ACC112 (cell line): ENCODE measurements at regions not wholly inside any gene's neighbourhood (a gene's known extent, or its start where the extent isn't known, plus 50 kb on each side); places are given as distances from the start of the nearest gene placed in this dataset.
"Not testable (repeated sequence)": the region's sequence is repeated elsewhere in the genome, so short reads cannot be mapped to it uniquely, and the experiment has no call there.

Experiments used
- H2AFZ ChIP-seq: fragments of 200-600 bp; sonication (generic); one replicate; pipeline ENCODE4 v1.6.0; 2017; ENCODE audit warnings: antibody characterized with exemption, low read length; ENCODE audit not compliant: unreplicated experiment
- H3K27ac ChIP-seq: fragments of 200-600 bp; sonication (generic); 2 replicates; pipeline ENCODE4 v1.5.1; 2014; ENCODE audit warnings: low read depth, mild to moderate bottlenecking, antibody characterized with exemption, low read length, moderate library complexity
- H3K27me3 ChIP-seq: fragments of 200-600 bp; sonication (generic); 2 replicates; pipeline ENCODE4 v1.6.1; 2014; ENCODE audit warnings: mild to moderate bottlenecking, antibody characterized with exemption, low read length, moderate library complexity, mixed read lengths; ENCODE audit not compliant: insufficient read depth
- H3K36me3 ChIP-seq: fragments of 200-600 bp; sonication (generic); 2 replicates; pipeline ENCODE4 v1.6.1; 2016; ENCODE audit warnings: mild to moderate bottlenecking, antibody characterized with exemption, low read length, moderate library complexity, mixed read lengths; ENCODE audit not compliant: insufficient read depth
- H3K4me1 ChIP-seq: fragments of 200-600 bp; sonication (generic); one replicate; pipeline ENCODE4 v1.6.1; 2016; ENCODE audit warnings: low read length, mixed read lengths; ENCODE audit not compliant: insufficient read depth, unreplicated experiment, control insufficient read depth
- H3K4me3 ChIP-seq: fragments of 200-600 bp; sonication (generic); 2 replicates; pipeline ENCODE4 v1.5.1; 2014; ENCODE audit warnings: mild to moderate bottlenecking, low read depth, low read length
- H3K79me2 ChIP-seq: fragments of 200-600 bp; sonication (generic); one replicate; pipeline ENCODE4 v1.6.0; 2016; ENCODE audit warnings: low read length; ENCODE audit not compliant: control insufficient read depth, unreplicated experiment, insufficient read depth

GRCh38 chr18:59801576-59801975, 98.2 kb upstream of the PMAIP1 start:
- Histone ChIP-seq H3K27me3 (no peaks in the 10 kb centered on the region), H3K79me2 (no peaks in the 10 kb centered on the region), H3K4me1 (no peaks in the 10 kb centered on the region), H3K27ac (no peak overlapping the region), H3K4me3 (no peak overlapping the region), H3K36me3 (no peaks in the 10 kb centered on the region), H2AFZ (no peak overlapping the region)

- Histone ChIP-seq H3K27ac (no peak overlapping the region), H3K36me3 (no peaks in the 10 kb centered on the region), H3K4me3 (no peak overlapping the region), H3K4me1 (no peaks in the 10 kb centered on the region), H2AFZ (no peak overlapping the region), H3K27me3 (no peaks in the 10 kb centered on the region), H3K79me2 (no peaks in the 10 kb centered on the region)
Measured at GRCh38 chr18:59800897-59801296, 98.9 kb upstream of the PMAIP1 start.

- H3K79me2 ChIP-seq, result no peaks in the 10 kb centered on the region
- no peaks in the 10 kb centered on the region for H3K27me3 ChIP-seq
- peak overlapping the region; percentile 5 for H2AFZ ChIP-seq
- no peaks in the 10 kb centered on the region for H3K4me1 ChIP-seq
- H3K27ac ChIP-seq, result no peak overlapping the region
- H3K36me3 ChIP-seq, result no peaks in the 10 kb centered on the region
- H3K4me3 ChIP-seq, result no peak overlapping the region
Measured at GRCh38 chr18:59799383-59800015, 100.3 kb upstream of the PMAIP1 start.

GRCh38 chr18:59795882-59796281, 98.7 kb upstream of the CCBE1 start:
- Histone ChIP-seq H3K4me3 (no peak overlapping the region), H3K27ac (no peak overlapping the region), H3K27me3 (no peaks in the 10 kb centered on the region), H3K79me2 (no peaks in the 10 kb centered on the region), H2AFZ (no peak overlapping the region), H3K4me1 (no peaks in the 10 kb centered on the region), H3K36me3 (no peaks in the 10 kb centered on the region)

GRCh38 chr18:59792353-59792752, 95.1 kb upstream of the CCBE1 start:
- Histone ChIP-seq H3K27me3 (no peaks in the 10 kb centered on the region), H3K4me1 (peaks cover 10% of the 10 kb centered on the region), H3K4me3 (no peak overlapping the region), H3K36me3 (no peaks in the 10 kb centered on the region), H3K79me2 (no peaks in the 10 kb centered on the region), H2AFZ (no peak overlapping the region), H3K27ac (no peak overlapping the region)

- H3K79me2 ChIP-seq, result not testable (repeated sequence)
Measured at GRCh38 chr18:59790346-59790936, 93.2 kb upstream of the CCBE1 start.

GRCh38 chr18:59788791-59789106, 91.5 kb upstream of the CCBE1 start:
- Histone ChIP-seq H3K27me3 (no peaks in the 10 kb centered on the region), H3K27ac (peak overlapping the region; percentile 85), H3K79me2 (no peaks in the 10 kb centered on the region), H3K4me1 (peaks cover 10% of the 10 kb centered on the region), H3K4me3 (no peak overlapping the region), H2AFZ (peak overlapping the region; percentile 91), H3K36me3 (no peaks in the 10 kb centered on the region)

More at GRCh38 chr18:59790346-59790936, 93.2 kb upstream of the CCBE1 start:
- not testable (repeated sequence) for H3K27ac ChIP-seq, H3K4me3 ChIP-seq, H3K4me1 ChIP-seq, H3K36me3 ChIP-seq, H3K27me3 ChIP-seq, H2AFZ ChIP-seq

- peak overlapping the region; percentile 49 for H3K4me3 ChIP-seq
- H3K36me3 ChIP-seq, result no peaks in the 10 kb centered on the region
- peak overlapping the region; percentile 85 for H3K27ac ChIP-seq
- peaks cover 13% of the 10 kb centered on the region for H3K4me1 ChIP-seq
- H3K27me3 ChIP-seq, result no peaks in the 10 kb centered on the region
- peak overlapping the region; percentile 91 for H2AFZ ChIP-seq
- H3K79me2 ChIP-seq, result no peaks in the 10 kb centered on the region
Measured at GRCh38 chr18:59787998-59788790, 91.0 kb upstream of the CCBE1 start.

GRCh38 chr18:59784694-59785093, 87.5 kb upstream of the CCBE1 start:
- Histone ChIP-seq H2AFZ (no peak overlapping the region), H3K27ac (no peak overlapping the region), H3K4me3 (no peak overlapping the region), H3K4me1 (peaks cover 29% of the 10 kb centered on the region), H3K27me3 (no peaks in the 10 kb centered on the region), H3K36me3 (no peaks in the 10 kb centered on the region), H3K79me2 (no peaks in the 10 kb centered on the region)

GRCh38 chr18:59783138-59783537, 85.9 kb upstream of the CCBE1 start:
- Histone ChIP-seq H3K4me3 (no peak overlapping the region), H3K27me3 (no peaks in the 10 kb centered on the region), H3K79me2 (no peaks in the 10 kb centered on the region), H2AFZ (peak overlapping the region; percentile 84), H3K36me3 (no peaks in the 10 kb centered on the region), H3K27ac (peak overlapping the region; percentile 31), H3K4me1 (peaks cover 33% of the 10 kb centered on the region)

- Histone ChIP-seq H3K27me3 (no peaks in the 10 kb centered on the region), H3K4me3 (peak overlapping the region; percentile 18; the same call in 1 of the 2 replicates), H3K36me3 (no peaks in the 10 kb centered on the region), H2AFZ (peak overlapping the region; percentile 62), H3K27ac (peak overlapping the region; percentile 79), H3K4me1 (peaks cover 31% of the 10 kb centered on the region), H3K79me2 (no peaks in the 10 kb centered on the region)
Measured at GRCh38 chr18:59779979-59780378, 82.8 kb upstream of the CCBE1 start.
